HEK293 (cell line): ENCODE measurements at regions not wholly inside any gene's neighbourhood (a gene's known extent, or its start where the extent isn't known, plus 50 kb on each side); places are given as distances from the start of the nearest gene placed in this dataset.
A peak's percentile ranks its signal among the peaks of the same experiment; 100 is the strongest.

ENCODE experiments used
- CTCF ChIA-PET: fragments of 350-600 bp; formaldehyde crosslinking; extraction: SDS; loops from one replicate; lab custom pipeline; 2021; ENCODE audit warnings: antibody characterized with exemption; lab: Yijun Ruan, JAX
- POLR2A ChIA-PET: fragments of 300-600 bp; formaldehyde crosslinking; extraction: SDS; loops from one replicate; lab custom pipeline; 2020; ENCODE audit warnings: antibody characterized with exemption, inconsistent platforms; lab: Yijun Ruan, JAX
- H3K27ac ChIP-seq: fragments of 200-500 bp; sonication (Bioruptor generic); 2 replicates; pipeline ENCODE4 v1.5.1; 2014; ENCODE audit warnings: low read depth, low read length, control low read depth, inconsistent platforms; ENCODE audit errors: extremely low read depth
- H3K36me3 ChIP-seq, 2 experiments: fragments of 200-500 bp in 1 of 2; sonication (Bioruptor generic) in 1 of 2; 1 replicate in 1 of 2; 2 replicates in 1 of 2; pipeline ENCODE4 v1.5.1; 2014 to 2017; ENCODE audit warnings: inconsistent platforms in 2 of 2, low read length in 2 of 2; ENCODE audit not compliant: control insufficient read depth in 2 of 2, insufficient read depth in 1 of 2
- H3K4me1 ChIP-seq: fragments of 200-500 bp; sonication (Bioruptor generic); 2 replicates; pipeline ENCODE4 v1.5.1; 2014; ENCODE audit warnings: mild to moderate bottlenecking, low read length, inconsistent platforms; ENCODE audit not compliant: control insufficient read depth, insufficient read depth
- H3K4me3 ChIP-seq: 2 replicates; pipeline ENCODE4 v1.5.1; 2011; ENCODE audit warnings: low read depth, mild to moderate bottlenecking, control low read depth, low read length, moderate library complexity
- H3K9me3 ChIP-seq: fragments of 200-500 bp; sonication (Bioruptor generic); 2 replicates; pipeline ENCODE4 v1.5.1; 2014; ENCODE audit warnings: low read depth, low read length, inconsistent platforms; ENCODE audit not compliant: control insufficient read depth, insufficient read depth
- EGR2 ChIP-seq: fragments of 450-650 bp; formaldehyde crosslinking; IDR thresholded peaks from 2 replicates; pipeline ENCODE4 v1.5.1; 2016; ENCODE audit warnings: low read depth, missing biosample characterization, missing genetic modification characterization
- ELK4 ChIP-seq: IDR thresholded peaks from 2 replicates; pipeline ENCODE4 v1.6.1; 2011; ENCODE audit warnings: mild to moderate bottlenecking, low read depth, low read length, borderline replicate concordance
- GLI2 ChIP-seq: fragments of 450-650 bp; formaldehyde crosslinking; IDR thresholded peaks from 2 replicates; pipeline ENCODE4; 2017; ENCODE audit warnings: missing biosample characterization, missing genetic modification characterization, low read depth, borderline replicate concordance
- GLI4 ChIP-seq: fragments of 450-650 bp; formaldehyde crosslinking; IDR thresholded peaks from 2 replicates; pipeline ENCODE4 v1.5.1; 2016; ENCODE audit warnings: missing biosample characterization, missing genetic modification characterization
- ZBTB11 ChIP-seq: fragments of 450-650 bp; formaldehyde crosslinking; conservative IDR thresholded peaks from 2 replicates; pipeline ENCODE4 v1.5.1; 2016; ENCODE audit warnings: low read depth, missing biosample characterization, missing genetic modification characterization
- ZBTB44 ChIP-seq: fragments of 450-650 bp; IDR thresholded peaks from 2 replicates; pipeline ENCODE4 v1.5.1; 2018; ENCODE audit warnings: missing biosample characterization, mild to moderate bottlenecking, missing genetic modification characterization
- ZBTB49 ChIP-seq: fragments of 450-650 bp; formaldehyde crosslinking; IDR thresholded peaks from 2 replicates; pipeline ENCODE4 v1.5.1; 2016; ENCODE audit warnings: missing biosample characterization, missing genetic modification characterization, low read depth
- ZBTB7A ChIP-seq: fragments of 450-650 bp; formaldehyde crosslinking; IDR thresholded peaks from 2 replicates; pipeline ENCODE4 v1.5.1; 2016; ENCODE audit warnings: low read depth, missing biosample characterization, missing genetic modification characterization
- ZFHX2 ChIP-seq: fragments of 450-650 bp; formaldehyde crosslinking; conservative IDR thresholded peaks from 2 replicates; pipeline ENCODE4 v1.5.1; 2016; ENCODE audit warnings: missing biosample characterization, missing genetic modification characterization
- ZFP3 ChIP-seq: fragments of 450-650 bp; formaldehyde crosslinking; IDR thresholded peaks from 2 replicates; pipeline ENCODE4 v1.5.1; 2016; ENCODE audit warnings: low read depth, missing biosample characterization, missing genetic modification characterization
- ZFP37 ChIP-seq: fragments of 450-650 bp; formaldehyde crosslinking; IDR thresholded peaks from 2 replicates; pipeline ENCODE4 v1.5.1; 2016; ENCODE audit warnings: missing biosample characterization, missing genetic modification characterization
- ZNF302 ChIP-seq: fragments of 450-650 bp; formaldehyde crosslinking; IDR thresholded peaks from 2 replicates; pipeline ENCODE4 v1.5.1; 2016; ENCODE audit warnings: missing biosample characterization, missing genetic modification characterization, low read depth
- ZNF433 ChIP-seq: fragments of 450-650 bp; formaldehyde crosslinking; IDR thresholded peaks from 2 replicates; pipeline ENCODE4 v1.5.1; 2016; ENCODE audit warnings: missing biosample characterization, missing genetic modification characterization, low read depth
- ZNF510 ChIP-seq: fragments of 450-650 bp; formaldehyde crosslinking; IDR thresholded peaks from 2 replicates; pipeline ENCODE4 v1.5.1; 2018; ENCODE audit warnings: mild to moderate bottlenecking, missing genetic modification characterization, missing biosample characterization; ENCODE audit not compliant: insufficient replicate concordance
- ZNF629 ChIP-seq: fragments of 450-650 bp; formaldehyde crosslinking; IDR thresholded peaks from 2 replicates; pipeline ENCODE4 v1.5.1; 2017; ENCODE audit warnings: missing biosample characterization, missing genetic modification characterization
- ZNF658 ChIP-seq: fragments of 450-650 bp; formaldehyde crosslinking; IDR thresholded peaks from 2 replicates; pipeline ENCODE4; 2016; ENCODE audit warnings: missing biosample characterization, missing genetic modification characterization
- ZNF660 ChIP-seq: fragments of 450-650 bp; IDR thresholded peaks from 2 replicates; pipeline ENCODE4 v1.5.1; 2018; ENCODE audit warnings: missing biosample characterization, mild to moderate bottlenecking, missing genetic modification characterization
- ZNF692 ChIP-seq: fragments of 450-650 bp; formaldehyde crosslinking; IDR thresholded peaks from 2 replicates; pipeline ENCODE4 v1.5.1; 2016; ENCODE audit warnings: missing biosample characterization, missing genetic modification characterization
- ZNF747 ChIP-seq: fragments of 450-650 bp; formaldehyde crosslinking; IDR thresholded peaks from 2 replicates; pipeline ENCODE4 v1.5.1; 2016; ENCODE audit warnings: missing biosample characterization, missing genetic modification characterization
- ZNF776 ChIP-seq: fragments of 450-650 bp; formaldehyde crosslinking; IDR thresholded peaks from 2 replicates; pipeline ENCODE4 v1.5.0; 2017; ENCODE audit warnings: missing biosample characterization, missing genetic modification characterization, borderline replicate concordance
- ZSCAN18 ChIP-seq: fragments of 450-650 bp; formaldehyde crosslinking; IDR thresholded peaks from 2 replicates; pipeline ENCODE4 v1.5.1; 2016; ENCODE audit warnings: missing biosample characterization, missing genetic modification characterization
- ZXDB ChIP-seq: fragments of 450-650 bp; formaldehyde crosslinking; IDR thresholded peaks from 2 replicates; pipeline ENCODE4 v1.5.1; 2016; ENCODE audit warnings: missing biosample characterization, missing genetic modification characterization

GRCh38 chr1:9449110-9449627, 90.1 kb upstream of the SLC25A33 start:
- ChIA-PET CTCF (interaction anchor here (0.6 to 4.5 kb wide), 4 partner anchors 138 to 182 kb away, joined by 3 to 15 read pairs (median 8); no protein-coding TSS in a partner anchor), POLR2A (interaction anchor here (0.6 kb wide), 3 partner anchors 23 to 259 kb away, joined by 3 to 4 read pairs (median 3); no protein-coding TSS in a partner anchor)
- Histone ChIP-seq H3K4me3 (no peak overlapping the region), H3K27ac (no peak overlapping the region), H3K9me3 (no peaks in the 10 kb centered on the region), H3K4me1 (peaks cover 6% of the 10 kb centered on the region; the same call in 1 of the 2 replicates), H3K36me3 (no peaks in the 10 kb centered on the region)
- TF ChIP-seq ZFHX2: peak; percentile 71
- TF ChIP-seq ZFP3: no peak
- 0 out of 2 replicates have a peak, but pooled peaks have one; percentile 61 for TF ChIP-seq EGR2 (tag by site-specific recombination)
- TF ChIP-seq ZNF658 (tag by site-specific recombination): no peak
- TF ChIP-seq ZBTB7A (tag by site-specific recombination): no peak
- TF ChIP-seq GLI4 (tag by site-specific recombination): no peak
- no peak for TF ChIP-seq ZBTB49 (tag by site-specific recombination)
- no peak for TF ChIP-seq GLI2 (tag by site-specific recombination)
- TF ChIP-seq ZNF510 (tag by site-specific recombination): no peak
- no peak for TF ChIP-seq ZNF747 (tag by site-specific recombination)
- no peak for TF ChIP-seq ZNF629 (tag by site-specific recombination)
- TF ChIP-seq ZBTB11 (tag by site-specific recombination): no peak

GRCh38 chr1:9449976-9450696, 89.1 kb upstream of the SLC25A33 start:
- peaks cover 6% of the 10 kb centered on the region; the same call in 1 of the 2 replicates for H3K4me1 ChIP-seq
- no peaks in the 10 kb centered on the region for H3K9me3 ChIP-seq
- H3K27ac ChIP-seq: no peak overlapping the region
- H3K4me3 ChIP-seq: no peak overlapping the region
- ChIA-PET POLR2A (no interaction called here), CTCF (interaction anchor here (1.1 to 4.5 kb wide), 4 partner anchors 161 to 340 kb away, joined by 3 to 15 read pairs (median 8); no protein-coding TSS in a partner anchor)
- H3K36me3 ChIP-seq: no peaks in the 10 kb centered on the region
- no peak for TF ChIP-seq ZSCAN18 (tag by site-specific recombination)
- TF ChIP-seq ZNF692 (tag by site-specific recombination): no peak
- no peak for TF ChIP-seq ZBTB44 (tag by site-specific recombination)
- no peak for TF ChIP-seq ZNF658 (tag by site-specific recombination)
- no peak for TF ChIP-seq ZNF776 (tag by site-specific recombination)
- no peak for TF ChIP-seq ELK4
- no peak for TF ChIP-seq ZNF302 (tag by site-specific recombination)
- TF ChIP-seq ZXDB (tag by site-specific recombination): no peak
- no peak for TF ChIP-seq ZFP37 (tag by site-specific recombination)
- TF ChIP-seq ZNF660: no peak
- no peak for TF ChIP-seq ZNF433 (tag by site-specific recombination)
